RWPE1 (cell line): ENCODE measurements at regions not wholly inside any gene's neighbourhood (a gene's known extent, or its start where the extent isn't known, plus 50 kb on each side); places are given as distances from the start of the nearest gene placed in this dataset.

Experiments used
- CTCF ChIA-PET: fragments of 350-600 bp; sonication (Branson Sonifier 250); formaldehyde crosslinking; extraction: SDS; loops from one replicate; lab custom pipeline; 2021; lab: Yijun Ruan, JAX
- POLR2A ChIA-PET: fragments of 400-600 bp; formaldehyde crosslinking; extraction: SDS; loops from one replicate; lab custom pipeline; 2020; ENCODE audit warnings: antibody characterized with exemption; ENCODE audit not compliant: low non-redundant PET; lab: Yijun Ruan, JAX
- DNase-seq: peaks from one replicate; pipeline ENCODE4 v3.0.0; 2012; ENCODE audit warnings: low spot score
- H3K27ac ChIP-seq: fragments of 450-650 bp; 2 replicates; pipeline ENCODE4 v1.5.1; 2017
- CTCF ChIP-seq: fragments of 450-650 bp; conservative IDR thresholded peaks from 2 replicates; pipeline ENCODE4 v1.5.1; 2017; ENCODE audit warnings: low read depth, mild to moderate bottlenecking

GRCh38 chr4:56246233-56246610 is 141.1 kb downstream of the AASDH start:
- DNase-seq, result no peak
- TF ChIP-seq CTCF, result no peak
- CTCF ChIA-PET, result no interaction called here
- POLR2A ChIA-PET, result no interaction called here
- H3K27ac ChIP-seq, result no peak overlapping the region

GRCh38 chr4:56245547-56246232 is 141.6 kb downstream of the AASDH start:
- CTCF ChIA-PET, result no interaction called here
- POLR2A ChIA-PET, result no interaction called here
- H3K27ac ChIP-seq, result no peak overlapping the region
- no peak for TF ChIP-seq CTCF
- no peak for DNase-seq

- DNase-seq, result no peak
- POLR2A ChIA-PET, result no interaction called here
- CTCF ChIA-PET, result no interaction called here
- TF ChIP-seq CTCF, result no peak
- no peak overlapping the region for H3K27ac ChIP-seq
Observed at GRCh38 chr4:56244681-56245080, 142.6 kb downstream of the AASDH start.

- ChIA-PET CTCF (no interaction called here), POLR2A (no interaction called here)
Observed at GRCh38 chr4:56243107-56243506, 144.2 kb downstream of the AASDH start.

GRCh38 chr4:56241500-56241899 is 145.8 kb downstream of the AASDH start:
- CTCF ChIA-PET, result no interaction called here
- POLR2A ChIA-PET, result no interaction called here
- no peak for TF ChIP-seq CTCF
- no peak overlapping the region for H3K27ac ChIP-seq
- DNase-seq, result no peak

More at GRCh38 chr4:56243107-56243506, 144.2 kb downstream of the AASDH start:
- H3K27ac ChIP-seq, result no peak overlapping the region
- no peak for TF ChIP-seq CTCF
- DNase-seq, result no peak

GRCh38 chr4:56240554-56241174 is 146.6 kb downstream of the AASDH start:
- no peak for TF ChIP-seq CTCF
- POLR2A ChIA-PET, result no interaction called here
- no peak for DNase-seq
- CTCF ChIA-PET, result no interaction called here
- H3K27ac ChIP-seq, result no peak overlapping the region
